ENCODE measurements at regions not wholly inside any gene's neighbourhood (a gene's known extent, or its start where the extent isn't known, plus 50 kb on each side); places are given as distances from the start of the nearest gene placed in this dataset.

GRCh38 chr22:47394504-47395440 lies 632.3 kb downstream of the TBC1D22A start:
- TF ChIP-seq GLIS2 (tag by site-specific recombination; IDR thresholded peaks at IDR 0.05) (no peak), SALL2 (tag by site-specific recombination; IDR thresholded peaks at IDR 0.05; ENCODE audit: borderline replicate concordance) (no peak), ZBTB21 (tag by site-specific recombination; IDR thresholded peaks at IDR 0.05) (no peak), ZNF302 (tag by site-specific recombination; IDR thresholded peaks at IDR 0.05; ENCODE audit: low read depth) (no peak)
- TF ChIP-seq, protein P1, sequence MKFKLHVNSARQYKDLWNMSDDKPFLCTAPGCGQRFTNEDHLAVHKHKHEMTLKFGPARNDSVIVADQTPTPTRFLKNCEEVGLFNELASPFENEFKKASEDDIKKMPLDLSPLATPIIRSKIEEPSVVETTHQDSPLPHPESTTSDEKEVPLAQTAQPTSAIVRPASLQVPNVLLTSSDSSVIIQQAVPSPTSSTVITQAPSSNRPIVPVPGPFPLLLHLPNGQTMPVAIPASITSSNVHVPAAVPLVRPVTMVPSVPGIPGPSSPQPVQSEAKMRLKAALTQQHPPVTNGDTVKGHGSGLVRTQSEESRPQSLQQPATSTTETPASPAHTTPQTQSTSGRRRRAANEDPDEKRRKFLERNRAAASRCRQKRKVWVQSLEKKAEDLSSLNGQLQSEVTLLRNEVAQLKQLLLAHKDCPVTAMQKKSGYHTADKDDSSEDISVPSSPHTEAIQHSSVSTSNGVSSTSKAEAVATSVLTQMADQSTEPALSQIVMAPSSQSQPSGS (tag by site-specific recombination; IDR thresholded peaks at IDR 0.05; ENCODE audit: low read depth): no peak
